H1 (cell line): ENCODE measurements at regions not wholly inside any gene's neighbourhood (a gene's known extent, or its start where the extent isn't known, plus 50 kb on each side); places are given as distances from the start of the nearest gene placed in this dataset.

Source experiments
- CTCF ChIA-PET: fragments of 300-600 bp; sonication (Branson Sonifier 250); formaldehyde crosslinking; loops from one replicate; lab custom pipeline; 2021; ENCODE audit not compliant: partially characterized antibody; lab: Charles Lee
- POLR2A ChIA-PET: fragments of 300-600 bp; sonication (Branson Sonifier 250); formaldehyde crosslinking; loops from one replicate; lab custom pipeline; 2021; ENCODE audit warnings: inconsistent platforms; ENCODE audit not compliant: partially characterized antibody; lab: Charles Lee
- DNase-seq, 2 experiments: peaks; one replicate each; pipeline versions ENCODE4 v3.0.0 to v3.0.0-alpha.2; 2010 to 2022; ENCODE audit warnings: low spot score in 2 of 2, low read depth in 1 of 2, mixed read lengths in 1 of 2
- FAIRE-seq: peaks from 2 replicates; lab custom pipeline; 2011; peaks lifted over from hg19 to GRCh38; lab: Jason Lieb, UNC
- H2AFZ ChIP-seq: 2 replicates; pipeline ENCODE4 v1.8.1; 2012; ENCODE audit warnings: low read length, inconsistent platforms
- H2AK5ac ChIP-seq: 2 replicates; pipeline ENCODE4 v1.6.1; 2013; ENCODE audit warnings: low read depth, low read length
- H2BK120ac ChIP-seq: replicated peaks from 2 replicates; pipeline ENCODE3; 2013; ENCODE audit warnings: low read depth, low read length, inconsistent platforms
- H2BK12ac ChIP-seq: 2 replicates; pipeline ENCODE4 v1.6.1; 2013; ENCODE audit warnings: low read depth, low read length
- H2BK15ac ChIP-seq: 2 replicates; pipeline ENCODE4 v1.6.1; 2013; ENCODE audit warnings: low read length
- H2BK20ac ChIP-seq: 2 replicates; pipeline ENCODE4 v1.6.1; 2013; ENCODE audit warnings: low read length
- H2BK5ac ChIP-seq: 2 replicates; pipeline ENCODE4 v1.6.1; 2013; ENCODE audit warnings: low read depth, low read length
- H3K14ac ChIP-seq: 2 replicates; pipeline ENCODE4 v1.6.1; 2013; ENCODE audit warnings: inconsistent platforms; ENCODE audit not compliant: insufficient read length
- H3K18ac ChIP-seq: 2 replicates; pipeline ENCODE4 v1.6.1; 2013; ENCODE audit warnings: low read length; ENCODE audit errors: extremely low read depth
- H3K23ac ChIP-seq: 2 replicates; pipeline ENCODE4 v1.6.1; 2013; ENCODE audit warnings: inconsistent platforms; ENCODE audit not compliant: insufficient read length
- H3K23me2 ChIP-seq: 2 replicates; pipeline ENCODE4 v1.6.1; 2013; ENCODE audit warnings: low read depth, low read length
- H3K27ac ChIP-seq: 2 replicates; pipeline ENCODE4 v1.6.1; 2011; ENCODE audit warnings: low read depth, low read length, inconsistent platforms
- H3K27me3 ChIP-seq, 4 experiments: replicated peaks in 1 of 4; 1 replicate in 1 of 4; 2 replicates in 3 of 4; pipeline versions ENCODE4 v1.6.1 to v1.8.1; 2011 to 2013; ENCODE audit warnings: low read length in 3 of 4, mild to moderate bottlenecking in 3 of 4, inconsistent platforms in 2 of 4, mixed read lengths in 2 of 4, moderate library complexity in 1 of 4; ENCODE audit not compliant: control insufficient read depth in 3 of 4, insufficient read depth in 3 of 4; ENCODE audit errors: extremely low read depth in 1 of 4
- H3K36me3 ChIP-seq, 4 experiments: 2 replicates each; pipeline versions ENCODE4 v1.6.1 to v1.8.1; 2011 to 2013; ENCODE audit warnings: mild to moderate bottlenecking in 4 of 4, low read length in 3 of 4, moderate library complexity in 2 of 4, control low read depth in 1 of 4, inconsistent platforms in 1 of 4; ENCODE audit not compliant: insufficient read depth in 4 of 4, control insufficient read depth in 2 of 4
- H3K4ac ChIP-seq: replicated peaks from 2 replicates; pipeline ENCODE3; 2013; ENCODE audit warnings: low read length, low read depth, mixed read lengths, inconsistent platforms; ENCODE audit not compliant: insufficient read length
- H3K4me1 ChIP-seq, 4 experiments: replicated peaks in 1 of 4; 1 replicate in 1 of 4; 2 replicates in 3 of 4; pipeline versions ENCODE4 v1.6.1 to v1.8.1; 2011 to 2013; ENCODE audit warnings: low read length in 3 of 4, inconsistent platforms in 2 of 4, mixed read lengths in 1 of 4; ENCODE audit not compliant: insufficient read depth in 4 of 4, control insufficient read depth in 3 of 4
- H3K4me2 ChIP-seq, 2 experiments: 2 replicates each; pipeline versions ENCODE4 v1.6.1 to v1.8.1; 2011 to 2013; ENCODE audit warnings: low read depth in 2 of 2, low read length in 2 of 2, control low read depth in 1 of 2, inconsistent platforms in 1 of 2, mild to moderate bottlenecking in 1 of 2; ENCODE audit not compliant: insufficient read depth in 1 of 2
- H3K4me3 ChIP-seq, 4 experiments: fragments of 200-600, 300-600 bp in 1 of 4; sonication (generic), shearing (Covaris generic), sonication (Bioruptor Twin) in 1 of 4; 2 replicates each; pipeline versions ENCODE4 v1.5.1 to v1.8.1; 2011 to 2016; ENCODE audit warnings: low read length in 4 of 4, low read depth in 3 of 4, control low read depth in 2 of 4, inconsistent platforms in 2 of 4, mild to moderate bottlenecking in 2 of 4, mixed read lengths in 1 of 4, moderate library complexity in 1 of 4; ENCODE audit not compliant: insufficient read depth in 2 of 4; ENCODE audit errors: extremely low read depth in 1 of 4
- H3K56ac ChIP-seq: replicated peaks from 2 replicates; pipeline ENCODE3; 2013; ENCODE audit warnings: low read depth, mild to moderate bottlenecking, mixed read lengths, low read length, inconsistent platforms; ENCODE audit not compliant: insufficient read length
- H3K79me1 ChIP-seq: 2 replicates; pipeline ENCODE4 v1.6.1; 2013; ENCODE audit warnings: low read depth, low read length, control low read depth
- H3K79me2 ChIP-seq, 2 experiments: 2 replicates each; pipeline versions ENCODE4 v1.6.1 to v1.8.1; 2012 to 2013; ENCODE audit warnings: low read length in 2 of 2, mild to moderate bottlenecking in 2 of 2, inconsistent platforms in 1 of 2; ENCODE audit not compliant: insufficient read depth in 2 of 2, control insufficient read depth in 1 of 2
- H3K9ac ChIP-seq, 4 experiments: replicated peaks in 1 of 4; 1 replicate in 1 of 4; 2 replicates in 3 of 4; pipeline versions ENCODE4 v1.6.1 to v1.8.1; 2011 to 2013; ENCODE audit warnings: low read depth in 3 of 4, low read length in 3 of 4, control low read depth in 2 of 4, mild to moderate bottlenecking in 2 of 4, moderate library complexity in 2 of 4, inconsistent platforms in 1 of 4; ENCODE audit errors: extremely low read depth in 1 of 4
- H3K9me3 ChIP-seq, 2 experiments: 2 replicates each; pipeline versions ENCODE4 v1.6.1 to v1.8.1; 2012 to 2013; ENCODE audit warnings: mild to moderate bottlenecking in 2 of 2, moderate library complexity in 2 of 2, control low read depth in 1 of 2, inconsistent platforms in 1 of 2, low read depth in 1 of 2, low read length in 1 of 2, mixed read lengths in 1 of 2; ENCODE audit not compliant: insufficient read depth in 2 of 2
- H4K20me1 ChIP-seq, 2 experiments: replicated peaks in 1 of 2; 2 replicates each; pipeline versions ENCODE3 to v1.8.1; 2011 to 2013; ENCODE audit warnings: inconsistent platforms in 2 of 2, low read length in 2 of 2, mild to moderate bottlenecking in 1 of 2; ENCODE audit not compliant: insufficient read depth in 2 of 2, control insufficient read depth in 1 of 2
- H4K5ac ChIP-seq: 2 replicates; pipeline ENCODE4 v1.6.1; 2013; ENCODE audit warnings: low read length, low read depth, mixed read lengths, inconsistent platforms; ENCODE audit not compliant: insufficient read length
- H4K8ac ChIP-seq: 2 replicates; pipeline ENCODE4 v1.8.0; 2013; ENCODE audit warnings: mild to moderate bottlenecking, moderate library complexity, low read length, inconsistent platforms; ENCODE audit not compliant: insufficient read depth; ENCODE audit errors: extremely low read depth
- H4K91ac ChIP-seq: replicated peaks from 2 replicates; pipeline ENCODE3; 2013; ENCODE audit warnings: low read length, mixed read lengths, inconsistent platforms; ENCODE audit not compliant: insufficient read length
- CBX5 ChIP-seq: fragments of 300-800, 300-1000 bp; sonication (generic); IDR thresholded peaks from 2 replicates; pipeline ENCODE4 v1.7.1; 2016; ENCODE audit warnings: antibody characterized with exemption, low read length, low read depth
- CEBPB ChIP-seq: IDR thresholded peaks from 2 replicates; pipeline ENCODE4 v1.6.1; 2012; ENCODE audit warnings: low read depth, low read length
- JUND ChIP-seq: IDR thresholded peaks from 2 replicates; pipeline ENCODE4 v1.6.1; 2011; ENCODE audit warnings: mild to moderate bottlenecking, improper control_type of control experiment, low read length
- NANOG ChIP-seq: IDR thresholded peaks from 2 replicates; pipeline ENCODE4 v1.6.1; 2011; ENCODE audit warnings: low read length, low read depth, mild to moderate bottlenecking, inconsistent platforms; ENCODE audit not compliant: insufficient read depth, poor library complexity, severe bottlenecking
- PHF8 ChIP-seq: fragments of 200-600 bp; sonication (generic); conservative IDR thresholded peaks from 2 replicates; pipeline ENCODE4 v1.7.1; 2012; ENCODE audit warnings: low read depth, mild to moderate bottlenecking, inconsistent platforms, low read length, moderate library complexity
- POLR2A ChIP-seq, 2 experiments: IDR thresholded peaks; 1 replicate in 1 of 2; 2 replicates in 1 of 2; pipeline ENCODE4 v1.6.1; 2011; ENCODE audit warnings: low read depth in 2 of 2, low read length in 2 of 2, mild to moderate bottlenecking in 2 of 2; ENCODE audit errors: control extremely low read depth in 1 of 2
- SIRT6 ChIP-seq: IDR thresholded peaks from one replicate; pipeline ENCODE4 v1.7.1; 2012; ENCODE audit warnings: low read length, inconsistent platforms
- TAF7 ChIP-seq: optimal IDR thresholded peaks from 2 replicates; pipeline ENCODE3; 2011; ENCODE audit warnings: low read depth, mild to moderate bottlenecking, inconsistent platforms, low read length, moderate library complexity, borderline replicate concordance
- WGBS, 2 experiments: shearing (Covaris generic) in 1 of 2; methylation state at CpG; one replicate each; pipeline versions ENCODE4 v1.1.6 to v1.1.7; 2013 to 2015; ENCODE audit warnings: low lambda C conversion rate in 2 of 2, mixed read lengths in 2 of 2, inconsistent platforms in 1 of 2, low coverage in 1 of 2, missing lambda C conversion rate in 1 of 2; ENCODE audit not compliant: insufficient replicate concordance in 2 of 2, insufficient coverage in 1 of 2, insufficient read length in 1 of 2; ENCODE audit errors: extremely low coverage in 1 of 2, missing lambda C conversion rate in 1 of 2; 5-methylcytosine and 5-hydroxymethylcytosine counted together

- Histone ChIP-seq H3K9ac (no peak overlapping the region), H3K23me2 (no peaks in the 10 kb centered on the region), H2BK5ac (no peak overlapping the region), H4K8ac (no peak overlapping the region; the same call in 1 of the 2 replicates), H2BK12ac (no peak overlapping the region), H3K27ac (no peak overlapping the region), H3K9me3 (peaks cover 0 to 8% of the 10 kb centered on the region in 2 experiments; a peak in 2 of 4 replicates), H3K56ac (no peak overlapping the region), H2BK120ac (no peak overlapping the region), H3K27me3 (no peaks in the 10 kb centered on the region), H3K4ac (no peak overlapping the region), H3K18ac (no peak overlapping the region), H3K79me2 (no peaks in the 10 kb centered on the region), H2AFZ (no peak overlapping the region), H4K20me1 (no peaks in the 10 kb centered on the region), H3K4me2 (no peak overlapping the region)
- no peak for FAIRE-seq
- no peak for TF ChIP-seq NANOG
- TF ChIP-seq CEBPB: no peak
- TF ChIP-seq SIRT6: no peak
- no peak for TF ChIP-seq CBX5
- no peak for TF ChIP-seq POLR2A (IDR thresholded peaks at IDR 0.05; ENCODE audit: control extremely low read depth in 1 of 2, low read depth in 2 of 2, low read length in 2 of 2)
- no peak for TF ChIP-seq TAF7
- TF ChIP-seq JUND: no peak
- no peak for TF ChIP-seq PHF8
- TF ChIP-seq, all 59 proteins: peak for 0
- Histone ChIP-seq H2BK15ac (no peak overlapping the region), H3K4me1 (no peaks in the 10 kb centered on the region), H2BK20ac (no peak overlapping the region), H2AK5ac (no peak overlapping the region), H3K79me1 (no peaks in the 10 kb centered on the region), H3K14ac (no peak overlapping the region), H4K91ac (no peak overlapping the region), H4K5ac (no peak overlapping the region), H3K23ac (no peak overlapping the region), H3K4me3 (no peak overlapping the region), H3K36me3 (no peaks in the 10 kb centered on the region)
- 94% methylated on average over 25 of the region's 25 CpGs; no CpG with 5 or more reads in 1 of the 2 experiments for WGBS, 2 experiments
- ChIA-PET CTCF (interaction anchor here (0.6 to 2.2 kb wide), 2 partner anchors 205 to 530 kb away, joined by 3 to 4 read pairs; no protein-coding TSS in a partner anchor), POLR2A (no interaction called here)
- no peak for DNase-seq
Observed at GRCh38 chr14:101029668-101030290, 126.3 kb upstream of the RTL1 start.
